ENCODE measurements at regions not wholly inside any gene's neighbourhood (a gene's known extent, or its start where the extent isn't known, plus 50 kb on each side); places are given as distances from the start of the nearest gene placed in this dataset.

DNA sequence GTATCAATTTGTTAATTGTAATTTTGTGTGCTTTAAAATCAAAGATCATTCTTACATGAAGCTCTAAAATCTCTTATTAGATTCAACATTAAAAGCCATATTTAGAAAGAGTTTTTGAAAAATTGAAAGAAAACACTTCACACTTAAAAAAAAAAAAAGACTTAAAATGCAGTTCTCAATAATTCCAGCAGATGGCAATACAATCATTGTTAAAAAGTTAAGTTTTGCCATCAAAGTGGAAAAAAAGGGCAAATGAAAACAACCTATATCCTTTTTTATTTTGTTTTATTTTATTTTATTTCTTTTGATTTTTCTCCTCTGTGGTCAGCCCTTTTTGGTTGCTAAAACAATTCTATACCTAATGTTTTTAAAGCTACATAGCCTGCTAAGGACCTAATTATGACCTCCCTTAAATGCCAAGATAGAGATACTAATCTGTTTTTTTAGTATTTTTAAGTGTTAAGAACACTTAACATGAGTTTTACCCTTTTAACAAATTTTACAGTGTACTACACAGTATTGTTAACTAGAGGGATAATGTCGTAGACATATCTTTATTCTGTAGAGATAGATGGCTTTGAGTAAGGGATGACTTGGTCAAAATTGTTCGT is 154.2 kb upstream of the DAB2 start:
- H3K4me3 ChIP-seq (ENCODE audit: low read length): no peak overlapping the region
- TF ChIP-seq, protein P1, sequence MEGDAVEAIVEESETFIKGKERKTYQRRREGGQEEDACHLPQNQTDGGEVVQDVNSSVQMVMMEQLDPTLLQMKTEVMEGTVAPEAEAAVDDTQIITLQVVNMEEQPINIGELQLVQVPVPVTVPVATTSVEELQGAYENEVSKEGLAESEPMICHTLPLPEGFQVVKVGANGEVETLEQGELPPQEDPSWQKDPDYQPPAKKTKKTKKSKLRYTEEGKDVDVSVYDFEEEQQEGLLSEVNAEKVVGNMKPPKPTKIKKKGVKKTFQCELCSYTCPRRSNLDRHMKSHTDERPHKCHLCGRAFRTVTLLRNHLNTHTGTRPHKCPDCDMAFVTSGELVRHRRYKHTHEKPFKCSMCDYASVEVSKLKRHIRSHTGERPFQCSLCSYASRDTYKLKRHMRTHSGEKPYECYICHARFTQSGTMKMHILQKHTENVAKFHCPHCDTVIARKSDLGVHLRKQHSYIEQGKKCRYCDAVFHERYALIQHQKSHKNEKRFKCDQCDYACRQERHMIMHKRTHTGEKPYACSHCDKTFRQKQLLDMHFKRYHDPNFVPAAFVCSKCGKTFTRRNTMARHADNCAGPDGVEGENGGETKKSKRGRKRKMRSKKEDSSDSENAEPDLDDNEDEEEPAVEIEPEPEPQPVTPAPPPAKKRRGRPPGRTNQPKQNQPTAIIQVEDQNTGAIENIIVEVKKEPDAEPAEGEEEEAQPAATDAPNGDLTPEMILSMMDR (conservative IDR thresholded peaks at IDR 0.05; ENCODE audit: low read length): peak; percentile 62
- peak; percentile 39 for DNase-seq (ENCODE audit: low read depth)

DNA sequence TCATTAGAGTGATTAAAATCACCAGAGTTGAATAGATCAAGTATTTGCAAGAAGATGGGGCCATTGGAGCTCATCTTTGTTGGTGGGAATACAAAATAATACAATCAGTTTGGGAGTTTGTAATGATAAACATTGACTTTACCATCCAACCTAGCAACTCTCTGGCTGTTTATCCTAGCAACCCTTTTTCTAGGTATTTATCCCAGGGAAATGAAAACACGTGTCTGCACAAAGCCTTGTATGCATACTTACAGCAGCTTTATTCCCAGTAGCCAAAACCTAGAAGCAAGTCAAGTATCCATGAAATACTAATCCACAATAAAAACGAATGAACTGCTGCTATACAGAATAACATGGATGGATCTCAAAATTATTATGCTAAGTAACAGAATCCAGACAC is 152.7 kb upstream of the DAB2 start:
- TF ChIP-seq, protein P1 (conservative IDR thresholded peaks at IDR 0.05; ENCODE audit: low read length): no peak
- no peak for DNase-seq (ENCODE audit: low read depth)
- no peak overlapping the region for H3K4me3 ChIP-seq (ENCODE audit: low read length)

DNA sequence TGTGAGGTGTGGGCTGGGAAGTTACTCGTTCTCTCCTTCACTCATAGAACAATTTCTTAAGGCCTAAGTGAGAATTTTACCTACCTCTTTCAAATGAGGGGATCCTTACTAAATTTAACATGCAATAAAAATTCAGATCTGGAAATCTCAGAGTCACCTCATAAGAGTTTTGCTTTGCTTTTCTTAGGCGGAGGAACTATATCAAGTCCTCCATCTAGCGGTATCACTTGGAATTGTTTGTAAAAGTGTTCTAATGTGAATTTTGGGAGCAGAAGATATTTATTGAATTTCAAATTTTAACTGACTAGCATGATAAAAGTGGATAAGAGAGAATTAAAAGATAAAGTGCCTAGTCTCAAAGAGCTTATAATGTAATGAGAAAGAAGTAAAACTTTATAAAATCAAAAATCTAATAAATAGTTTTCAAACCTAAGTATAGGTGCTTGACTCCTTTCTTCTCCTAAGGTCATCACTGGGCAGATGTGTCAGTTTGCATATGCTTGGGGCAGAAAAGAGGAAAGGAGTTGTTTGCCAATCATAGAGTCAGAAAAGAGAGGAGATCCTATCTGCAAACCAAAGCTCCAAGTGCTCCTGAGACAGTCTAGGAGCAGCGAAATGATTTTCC is 145.7 kb upstream of the DAB2 start:
- TF ChIP-seq, protein P1 (conservative IDR thresholded peaks at IDR 0.05; ENCODE audit: low read length): peak; percentile 80
- peak; percentile 62 for DNase-seq (ENCODE audit: low read depth)
- no peak overlapping the region for H3K4me3 ChIP-seq (ENCODE audit: low read length)

DNA sequence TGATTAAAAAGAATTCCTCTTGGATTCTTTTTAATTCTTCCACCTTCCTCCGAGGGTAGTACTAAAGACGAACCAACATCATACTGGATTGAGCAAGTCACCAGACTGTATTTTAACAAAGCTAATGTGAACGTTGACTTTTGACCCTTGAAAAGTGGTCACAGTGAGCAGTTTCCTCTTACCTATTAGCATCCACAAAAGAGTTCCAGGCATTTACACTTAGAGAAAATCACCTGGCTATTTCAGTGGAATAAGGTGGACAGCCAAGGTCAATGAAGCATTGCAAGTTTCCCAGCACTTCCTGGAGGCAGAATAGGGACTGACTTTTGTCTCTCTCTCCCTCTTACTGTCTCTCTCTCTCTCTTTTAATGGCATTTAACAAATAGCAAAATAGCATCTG is 145.1 kb upstream of the DAB2 start:
- no peak for DNase-seq (ENCODE audit: low read depth)
- TF ChIP-seq, protein P1 (conservative IDR thresholded peaks at IDR 0.05; ENCODE audit: low read length): no peak
- no peak overlapping the region for H3K4me3 ChIP-seq (ENCODE audit: low read length)

DNA sequence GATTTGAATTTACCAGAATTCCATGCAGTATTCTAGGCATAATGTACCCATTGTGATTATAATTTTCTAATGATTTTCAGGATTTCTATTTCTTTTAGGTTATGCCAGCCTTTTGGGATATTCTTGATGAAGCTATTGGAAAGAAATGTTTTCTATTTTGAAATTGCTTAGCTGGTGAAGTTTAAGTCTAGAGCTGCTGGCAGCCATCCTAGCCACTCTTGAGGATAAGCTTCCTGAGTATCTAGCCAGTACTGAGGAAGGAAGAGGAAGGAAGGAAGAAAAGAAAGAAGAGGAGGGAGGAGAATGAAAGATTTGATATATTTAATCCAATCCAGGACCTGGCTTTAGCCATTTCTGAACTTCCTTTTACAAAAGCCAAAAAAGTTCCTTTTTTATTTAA is 142.1 kb upstream of the DAB2 start:
- no peak overlapping the region for H3K4me3 ChIP-seq (ENCODE audit: low read length)
- TF ChIP-seq, protein P1 (conservative IDR thresholded peaks at IDR 0.05; ENCODE audit: low read length): no peak
- peak; percentile 31 for DNase-seq (ENCODE audit: low read depth)

DNA sequence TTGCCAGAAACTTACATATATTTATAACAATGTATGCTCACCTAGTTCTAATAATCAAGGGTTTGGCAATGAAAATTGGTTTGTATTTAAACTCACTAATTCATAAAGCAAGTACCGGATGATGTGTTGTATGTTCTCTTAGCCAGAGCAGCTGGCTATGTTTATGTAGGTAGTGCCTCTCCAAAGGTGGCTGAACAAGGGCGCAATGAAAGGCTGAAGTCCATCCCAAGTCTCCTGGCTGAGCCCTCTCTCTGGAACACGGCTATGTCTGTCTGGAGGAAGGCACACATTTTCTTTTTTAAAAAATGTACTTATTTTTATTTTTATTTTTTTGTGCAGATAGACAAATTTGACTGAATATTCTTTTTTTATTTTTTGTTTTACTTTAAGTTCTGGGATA is 141.2 kb upstream of the DAB2 start:
- DNase-seq (ENCODE audit: low read depth): no peak
- TF ChIP-seq, protein P1 (conservative IDR thresholded peaks at IDR 0.05; ENCODE audit: low read length): no peak
- H3K4me3 ChIP-seq (ENCODE audit: low read length): no peak overlapping the region

DNA sequence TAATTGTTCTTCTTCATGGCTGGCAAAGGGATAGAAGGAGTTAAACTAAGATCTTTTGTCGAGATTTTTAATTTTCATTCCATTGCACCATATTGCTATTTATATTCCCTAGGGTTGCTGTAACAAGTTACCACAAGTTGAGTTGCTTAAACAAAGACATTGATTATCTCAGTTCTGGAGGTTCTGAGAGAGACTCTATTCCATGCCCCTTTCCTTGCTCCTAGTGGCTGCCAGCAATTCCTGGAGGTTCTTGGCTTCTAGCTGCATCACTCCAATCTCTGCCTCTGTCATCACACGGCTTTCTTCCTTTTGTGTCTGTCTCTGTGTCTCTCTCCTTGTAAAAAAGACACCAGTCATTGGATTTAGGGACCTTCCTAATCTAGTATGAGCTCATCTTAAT is 136.6 kb upstream of the DAB2 start:
- H3K4me3 ChIP-seq (ENCODE audit: low read length): no peak overlapping the region
- TF ChIP-seq, protein P1 (conservative IDR thresholded peaks at IDR 0.05; ENCODE audit: low read length): no peak
- peak; percentile 12 for DNase-seq (ENCODE audit: low read depth)
